Chondrocyte (in vitro differentiated cells): ENCODE measurements at regions not wholly inside any gene's neighbourhood (a gene's known extent, or its start where the extent isn't known, plus 50 kb on each side); places are given as distances from the start of the nearest gene placed in this dataset.

Source experiments
- DNase-seq: peaks from one replicate; pipeline ENCODE4 v3.0.0; 2021; ENCODE audit warnings: mixed read lengths, low spot score
- H3K27ac Mint-ChIP-seq: one replicate; pipeline ENCODE4 v1.8.0; 2021; ENCODE audit warnings: mild to moderate bottlenecking, moderate library complexity, mixed read lengths; ENCODE audit not compliant: unreplicated experiment
- H3K27me3 Mint-ChIP-seq: 2 replicates; pipeline ENCODE4 v1.8.0; 2021; ENCODE audit warnings: low read depth, mixed read lengths
- H3K36me3 Mint-ChIP-seq: 2 replicates; pipeline ENCODE4 v1.8.0; 2021; ENCODE audit warnings: low read depth, mixed read lengths
- H3K4me1 Mint-ChIP-seq: 2 replicates; pipeline ENCODE4 v1.8.0; 2021; ENCODE audit warnings: low read depth, mild to moderate bottlenecking, mixed read lengths
- H3K4me3 Mint-ChIP-seq: one replicate; pipeline ENCODE4 v1.8.0; 2021; ENCODE audit warnings: mild to moderate bottlenecking, moderate library complexity, mixed read lengths; ENCODE audit not compliant: unreplicated experiment
- H3K9me3 Mint-ChIP-seq: 2 replicates; pipeline ENCODE4 v1.8.0; 2021; ENCODE audit warnings: low read depth, mixed read lengths
- TF ChIP-seq, protein P1 (sequence below): fragments of 200-600 bp; sonication (generic); IDR thresholded peaks from 2 replicates; pipeline ENCODE4 v1.5.0; 2021; ENCODE audit warnings: antibody characterized with exemption, mild to moderate bottlenecking, moderate library complexity

DNA sequence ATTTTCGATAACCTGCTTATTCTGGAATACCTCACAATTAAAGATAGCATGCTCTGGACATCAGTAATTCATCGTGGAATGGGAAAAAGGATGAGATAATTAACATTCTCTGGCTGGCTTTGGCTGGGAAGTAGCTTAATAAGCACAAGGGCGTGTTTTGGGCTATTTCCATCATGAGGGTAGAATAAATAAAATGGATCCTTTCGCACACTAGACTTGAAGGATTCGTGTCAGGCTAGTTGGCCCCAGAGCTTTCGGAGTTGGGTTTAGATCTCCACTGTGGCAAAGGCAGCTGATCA lies 151.2 kb upstream of the ADRA1B start:
- Mint-ChIP-seq H3K36me3 (no peaks in the 10 kb centered on the region), H3K9me3 (no peaks in the 10 kb centered on the region), H3K27ac (no peak overlapping the region), H3K4me1 (peaks cover 23% of the 10 kb centered on the region), H3K27me3 (peaks cover 3% of the 10 kb centered on the region), H3K4me3 (no peak overlapping the region)
- TF ChIP-seq, protein P1, sequence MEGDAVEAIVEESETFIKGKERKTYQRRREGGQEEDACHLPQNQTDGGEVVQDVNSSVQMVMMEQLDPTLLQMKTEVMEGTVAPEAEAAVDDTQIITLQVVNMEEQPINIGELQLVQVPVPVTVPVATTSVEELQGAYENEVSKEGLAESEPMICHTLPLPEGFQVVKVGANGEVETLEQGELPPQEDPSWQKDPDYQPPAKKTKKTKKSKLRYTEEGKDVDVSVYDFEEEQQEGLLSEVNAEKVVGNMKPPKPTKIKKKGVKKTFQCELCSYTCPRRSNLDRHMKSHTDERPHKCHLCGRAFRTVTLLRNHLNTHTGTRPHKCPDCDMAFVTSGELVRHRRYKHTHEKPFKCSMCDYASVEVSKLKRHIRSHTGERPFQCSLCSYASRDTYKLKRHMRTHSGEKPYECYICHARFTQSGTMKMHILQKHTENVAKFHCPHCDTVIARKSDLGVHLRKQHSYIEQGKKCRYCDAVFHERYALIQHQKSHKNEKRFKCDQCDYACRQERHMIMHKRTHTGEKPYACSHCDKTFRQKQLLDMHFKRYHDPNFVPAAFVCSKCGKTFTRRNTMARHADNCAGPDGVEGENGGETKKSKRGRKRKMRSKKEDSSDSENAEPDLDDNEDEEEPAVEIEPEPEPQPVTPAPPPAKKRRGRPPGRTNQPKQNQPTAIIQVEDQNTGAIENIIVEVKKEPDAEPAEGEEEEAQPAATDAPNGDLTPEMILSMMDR: no peak
- DNase-seq: no peak

DNA sequence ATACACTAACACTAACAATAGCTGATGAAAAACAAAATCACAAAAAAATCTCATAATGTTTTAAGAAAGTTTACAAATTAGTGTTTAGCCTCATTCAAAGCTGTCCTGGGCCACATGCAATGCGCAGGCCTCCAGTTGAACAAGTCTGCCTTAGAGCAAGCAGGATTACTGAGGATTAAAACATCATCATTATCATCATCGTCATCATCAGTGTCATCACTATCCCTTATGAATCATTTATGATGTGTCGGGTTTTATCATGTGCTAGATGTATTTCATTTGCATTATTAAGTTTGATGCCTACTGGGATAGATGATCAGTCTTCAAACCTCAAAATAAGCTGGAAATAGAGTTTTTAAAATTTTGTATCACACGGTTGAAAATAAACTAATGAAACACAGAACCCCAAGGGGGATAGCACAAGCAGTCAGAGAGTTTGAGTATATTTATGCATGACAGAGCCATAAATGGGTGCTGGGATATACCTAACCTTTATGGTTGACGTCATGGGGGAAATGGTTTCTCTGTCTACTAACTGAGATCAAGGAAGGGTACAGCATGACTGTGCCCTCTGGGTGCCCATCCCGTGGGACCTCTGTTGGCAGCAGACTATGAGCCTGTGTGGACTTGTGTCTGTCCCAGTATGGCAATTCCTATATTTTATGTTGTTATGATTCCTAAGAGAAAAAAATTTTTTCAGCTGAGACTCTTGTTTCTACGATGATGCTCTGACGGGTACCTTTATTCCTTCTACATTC lies 150.3 kb upstream of the ADRA1B start:
- H3K27me3 Mint-ChIP-seq: no peaks in the 10 kb centered on the region
- no peak overlapping the region for H3K27ac Mint-ChIP-seq
- H3K36me3 Mint-ChIP-seq: no peaks in the 10 kb centered on the region
- no peak overlapping the region for H3K4me3 Mint-ChIP-seq
- no peak for DNase-seq
- peaks cover 23% of the 10 kb centered on the region for H3K4me1 Mint-ChIP-seq
- no peaks in the 10 kb centered on the region for H3K9me3 Mint-ChIP-seq
- TF ChIP-seq, protein P1: no peak

DNA sequence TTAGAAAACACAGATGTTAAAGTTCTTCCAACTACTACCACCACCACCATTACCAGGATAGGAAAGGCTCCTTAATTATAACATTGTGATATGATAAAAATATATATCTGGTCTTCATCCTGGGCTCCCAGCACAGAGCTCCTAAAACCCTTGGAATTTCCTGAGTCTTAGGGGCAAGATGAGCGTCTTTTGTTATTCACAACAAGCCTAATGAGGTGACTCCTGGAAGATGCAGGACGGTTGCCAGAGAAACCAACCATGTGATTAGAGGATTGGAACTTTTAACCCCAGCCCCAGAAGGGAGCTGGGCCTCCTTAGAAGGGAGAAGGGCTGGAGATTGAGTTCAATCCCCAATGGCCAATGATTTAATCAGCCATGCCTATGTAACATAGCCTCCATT lies 148.0 kb upstream of the ADRA1B start:
- Mint-ChIP-seq H3K4me3 (no peak overlapping the region), H3K4me1 (peaks cover 23% of the 10 kb centered on the region), H3K27me3 (no peaks in the 10 kb centered on the region), H3K27ac (no peak overlapping the region), H3K36me3 (no peaks in the 10 kb centered on the region), H3K9me3 (no peaks in the 10 kb centered on the region)
- TF ChIP-seq, protein P1: no peak
- DNase-seq: no peak

DNA sequence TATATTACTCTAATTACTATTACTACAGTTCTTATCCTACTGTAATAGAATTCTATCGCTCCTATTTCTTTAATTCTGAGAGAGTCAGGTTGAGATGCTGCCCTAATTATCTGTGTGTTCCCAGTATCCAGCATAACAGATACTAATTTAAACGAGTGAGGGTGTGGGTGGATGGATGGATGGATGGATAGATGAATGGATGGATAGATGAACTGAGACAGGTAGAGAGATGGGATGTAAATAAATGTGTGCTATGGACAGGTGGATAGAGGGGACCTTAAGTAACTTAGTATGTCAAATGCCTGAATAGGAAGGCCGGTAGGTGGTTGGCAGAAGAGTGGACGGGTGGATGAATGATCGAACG lies 143.6 kb upstream of the ADRA1B start:
- Mint-ChIP-seq H3K27me3 (no peaks in the 10 kb centered on the region), H3K9me3 (no peaks in the 10 kb centered on the region), H3K4me1 (peaks cover 5% of the 10 kb centered on the region), H3K36me3 (no peaks in the 10 kb centered on the region), H3K27ac (peak overlapping the region; percentile 77), H3K4me3 (peak overlapping the region; percentile 69)
- DNase-seq: no peak
- TF ChIP-seq, protein P1: no peak

DNA sequence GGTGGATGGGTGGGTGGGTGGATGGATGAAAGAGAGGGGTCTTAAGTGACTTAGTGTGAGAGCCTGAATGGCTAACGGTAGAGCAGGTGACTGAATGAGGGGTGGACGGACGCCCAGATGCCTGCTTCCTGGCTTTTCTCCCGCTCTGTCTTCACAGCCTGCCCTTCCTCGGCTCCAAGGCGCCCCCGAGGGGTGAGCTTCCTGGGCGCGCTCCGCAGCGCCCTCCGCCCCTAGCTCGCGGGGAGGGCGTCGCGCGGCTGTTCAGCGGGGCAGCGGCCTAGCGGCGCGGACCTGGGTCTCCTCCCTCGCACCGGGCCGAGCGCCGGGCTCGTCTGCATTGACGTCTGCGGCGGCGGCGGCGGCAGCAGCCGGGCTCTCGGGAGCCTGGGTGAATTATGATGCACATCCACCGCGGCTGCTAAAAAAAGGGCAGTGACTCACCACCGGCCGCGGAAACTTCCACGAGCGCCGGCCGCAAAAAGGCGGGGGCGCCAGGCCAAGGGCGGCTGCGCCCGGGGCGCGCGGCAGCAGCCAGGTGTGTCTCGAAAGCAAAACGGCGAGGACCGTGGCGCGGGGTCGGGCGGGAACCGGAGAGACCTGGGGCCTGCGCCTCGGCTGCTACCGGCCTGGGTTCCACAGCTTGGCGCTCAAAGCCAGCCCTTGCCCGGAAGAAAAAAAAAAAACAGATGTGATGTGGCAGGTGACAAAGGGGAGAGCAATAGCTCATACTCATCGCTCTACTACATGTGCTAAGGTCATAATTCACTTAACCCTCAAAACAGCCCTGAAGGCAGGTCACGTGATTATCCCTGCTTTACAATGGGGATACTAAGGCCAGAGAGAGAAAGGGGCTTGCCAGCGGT lies 143.0 kb upstream of the ADRA1B start:
- no peaks in the 10 kb centered on the region for H3K9me3 Mint-ChIP-seq
- H3K4me3 Mint-ChIP-seq: peak overlapping the region; percentile 69
- H3K27ac Mint-ChIP-seq: peak overlapping the region; percentile 77
- peaks cover 5% of the 10 kb centered on the region for H3K4me1 Mint-ChIP-seq
- H3K36me3 Mint-ChIP-seq: no peaks in the 10 kb centered on the region
- TF ChIP-seq, protein P1: peak; percentile 70
- H3K27me3 Mint-ChIP-seq: no peaks in the 10 kb centered on the region
- no peak for DNase-seq
